ACC112 (cell line): ENCODE measurements at regions not wholly inside any gene's neighbourhood (a gene's known extent, or its start where the extent isn't known, plus 50 kb on each side); places are given as distances from the start of the nearest gene placed in this dataset.
"Not testable (repeated sequence)": the region's sequence is repeated elsewhere in the genome, so short reads cannot be mapped to it uniquely, and the experiment has no call there.

Source experiments
- H2AFZ ChIP-seq: fragments of 200-600 bp; sonication (generic); one replicate; pipeline ENCODE4 v1.6.0; 2017; ENCODE audit warnings: antibody characterized with exemption, low read length; ENCODE audit not compliant: unreplicated experiment
- H3K27ac ChIP-seq: fragments of 200-600 bp; sonication (generic); 2 replicates; pipeline ENCODE4 v1.5.1; 2014; ENCODE audit warnings: low read depth, mild to moderate bottlenecking, antibody characterized with exemption, low read length, moderate library complexity
- H3K27me3 ChIP-seq: fragments of 200-600 bp; sonication (generic); 2 replicates; pipeline ENCODE4 v1.6.1; 2014; ENCODE audit warnings: mild to moderate bottlenecking, antibody characterized with exemption, low read length, moderate library complexity, mixed read lengths; ENCODE audit not compliant: insufficient read depth
- H3K36me3 ChIP-seq: fragments of 200-600 bp; sonication (generic); 2 replicates; pipeline ENCODE4 v1.6.1; 2016; ENCODE audit warnings: mild to moderate bottlenecking, antibody characterized with exemption, low read length, moderate library complexity, mixed read lengths; ENCODE audit not compliant: insufficient read depth
- H3K4me1 ChIP-seq: fragments of 200-600 bp; sonication (generic); one replicate; pipeline ENCODE4 v1.6.1; 2016; ENCODE audit warnings: low read length, mixed read lengths; ENCODE audit not compliant: insufficient read depth, unreplicated experiment, control insufficient read depth
- H3K4me3 ChIP-seq: fragments of 200-600 bp; sonication (generic); 2 replicates; pipeline ENCODE4 v1.5.1; 2014; ENCODE audit warnings: mild to moderate bottlenecking, low read depth, low read length
- H3K79me2 ChIP-seq: fragments of 200-600 bp; sonication (generic); one replicate; pipeline ENCODE4 v1.6.0; 2016; ENCODE audit warnings: low read length; ENCODE audit not compliant: control insufficient read depth, unreplicated experiment, insufficient read depth

GRCh38 chr10:32189400-32190084 is 133.3 kb upstream of the KIF5B start:
- Histone ChIP-seq H3K4me1 (peaks cover 5% of the 10 kb centered on the region), H3K4me3 (no peak overlapping the region), H3K79me2 (no peaks in the 10 kb centered on the region), H3K27me3 (no peaks in the 10 kb centered on the region), H3K27ac (no peak overlapping the region), H3K36me3 (no peaks in the 10 kb centered on the region), H2AFZ (no peak overlapping the region)

GRCh38 chr10:32188601-32189000 is 132.4 kb upstream of the KIF5B start:
- H2AFZ ChIP-seq, H3K36me3 ChIP-seq, H3K4me3 ChIP-seq, H3K4me1 ChIP-seq, H3K79me2 ChIP-seq, H3K27me3 ChIP-seq, H3K27ac ChIP-seq: not testable (repeated sequence)

GRCh38 chr10:32187686-32188085 is 131.5 kb upstream of the KIF5B start:
- H2AFZ ChIP-seq = no peak overlapping the region
- no peaks in the 10 kb centered on the region for H3K27me3 ChIP-seq
- peaks cover 5% of the 10 kb centered on the region for H3K4me1 ChIP-seq
- H3K36me3 ChIP-seq = no peaks in the 10 kb centered on the region
- H3K79me2 ChIP-seq = no peaks in the 10 kb centered on the region
- no peak overlapping the region for H3K4me3 ChIP-seq
- H3K27ac ChIP-seq = no peak overlapping the region

GRCh38 chr10:32183652-32184051 is 127.4 kb upstream of the KIF5B start:
- H3K79me2 ChIP-seq, H2AFZ ChIP-seq, H3K4me1 ChIP-seq, H3K27ac ChIP-seq, H3K4me3 ChIP-seq, H3K27me3 ChIP-seq, H3K36me3 ChIP-seq: not testable (repeated sequence)

GRCh38 chr10:32182476-32182875 is 126.3 kb upstream of the KIF5B start:
- Histone ChIP-seq H3K4me3 (no peak overlapping the region), H3K36me3 (no peaks in the 10 kb centered on the region), H3K27ac (no peak overlapping the region), H3K4me1 (no peaks in the 10 kb centered on the region), H2AFZ (no peak overlapping the region), H3K79me2 (no peaks in the 10 kb centered on the region), H3K27me3 (no peaks in the 10 kb centered on the region)

- H3K79me2 ChIP-seq = no peaks in the 10 kb centered on the region
- no peak overlapping the region for H3K4me3 ChIP-seq
- H3K27me3 ChIP-seq = no peaks in the 10 kb centered on the region
- H3K4me1 ChIP-seq = no peaks in the 10 kb centered on the region
- H3K27ac ChIP-seq = no peak overlapping the region
- H3K36me3 ChIP-seq = no peaks in the 10 kb centered on the region
- no peak overlapping the region for H2AFZ ChIP-seq
Measured at GRCh38 chr10:32180390-32181280, 124.4 kb upstream of the KIF5B start.

GRCh38 chr10:32179836-32180235 is 123.6 kb upstream of the KIF5B start:
- Histone ChIP-seq H3K27ac (no peak overlapping the region), H2AFZ (no peak overlapping the region), H3K79me2 (no peaks in the 10 kb centered on the region), H3K4me1 (no peaks in the 10 kb centered on the region), H3K4me3 (no peak overlapping the region), H3K36me3 (no peaks in the 10 kb centered on the region), H3K27me3 (no peaks in the 10 kb centered on the region)

- H3K36me3 ChIP-seq, H3K4me3 ChIP-seq, H3K79me2 ChIP-seq, H3K4me1 ChIP-seq, H2AFZ ChIP-seq, H3K27ac ChIP-seq, H3K27me3 ChIP-seq: not testable (repeated sequence)
Measured at GRCh38 chr10:32177594-32177993, 121.4 kb upstream of the KIF5B start.

- Histone ChIP-seq H3K36me3 (no peaks in the 10 kb centered on the region), H3K4me1 (no peaks in the 10 kb centered on the region), H3K27me3 (no peaks in the 10 kb centered on the region), H3K4me3 (no peak overlapping the region), H3K27ac (no peak overlapping the region), H3K79me2 (no peaks in the 10 kb centered on the region), H2AFZ (no peak overlapping the region)
Measured at GRCh38 chr10:32175629-32176028, 119.4 kb upstream of the KIF5B start.

- Histone ChIP-seq H2AFZ (no peak overlapping the region), H3K27ac (no peak overlapping the region), H3K36me3 (no peaks in the 10 kb centered on the region), H3K79me2 (no peaks in the 10 kb centered on the region), H3K4me3 (no peak overlapping the region), H3K4me1 (no peaks in the 10 kb centered on the region), H3K27me3 (no peaks in the 10 kb centered on the region)
Measured at GRCh38 chr10:32174349-32174893, 118.2 kb upstream of the KIF5B start.

- no peaks in the 10 kb centered on the region for H3K36me3 ChIP-seq
- no peaks in the 10 kb centered on the region for H3K4me1 ChIP-seq
- H3K27ac ChIP-seq = no peak overlapping the region
- H3K4me3 ChIP-seq = no peak overlapping the region
- no peaks in the 10 kb centered on the region for H3K79me2 ChIP-seq
- H3K27me3 ChIP-seq = no peaks in the 10 kb centered on the region
- no peak overlapping the region for H2AFZ ChIP-seq
Measured at GRCh38 chr10:32171204-32171603, 115.0 kb upstream of the KIF5B start.
